H1 (cell line): ENCODE measurements at regions not wholly inside any gene's neighbourhood (a gene's known extent, or its start where the extent isn't known, plus 50 kb on each side); places are given as distances from the start of the nearest gene placed in this dataset.

Experiments used
- E2F6 ChIP-seq: IDR thresholded peaks from 2 replicates; pipeline ENCODE4 v1.6.1; 2012; ENCODE audit warnings: inconsistent platforms
- POU5F1 ChIP-seq: IDR thresholded peaks from 2 replicates; pipeline ENCODE4 v1.6.1; 2011; ENCODE audit warnings: low read depth, mild to moderate bottlenecking, low read length, moderate library complexity

GRCh38 chr19:29096896-29097295, 116.1 kb downstream of the UQCRFS1 start (continued):
- TF ChIP-seq E2F6 (no peak), POU5F1 (no peak)
